ENCODE measurements at regions not wholly inside any gene's neighbourhood (a gene's known extent, or its start where the extent isn't known, plus 50 kb on each side); places are given as distances from the start of the nearest gene placed in this dataset.
A peak's percentile ranks its signal among the peaks of the same experiment; 100 is the strongest.

DNA sequence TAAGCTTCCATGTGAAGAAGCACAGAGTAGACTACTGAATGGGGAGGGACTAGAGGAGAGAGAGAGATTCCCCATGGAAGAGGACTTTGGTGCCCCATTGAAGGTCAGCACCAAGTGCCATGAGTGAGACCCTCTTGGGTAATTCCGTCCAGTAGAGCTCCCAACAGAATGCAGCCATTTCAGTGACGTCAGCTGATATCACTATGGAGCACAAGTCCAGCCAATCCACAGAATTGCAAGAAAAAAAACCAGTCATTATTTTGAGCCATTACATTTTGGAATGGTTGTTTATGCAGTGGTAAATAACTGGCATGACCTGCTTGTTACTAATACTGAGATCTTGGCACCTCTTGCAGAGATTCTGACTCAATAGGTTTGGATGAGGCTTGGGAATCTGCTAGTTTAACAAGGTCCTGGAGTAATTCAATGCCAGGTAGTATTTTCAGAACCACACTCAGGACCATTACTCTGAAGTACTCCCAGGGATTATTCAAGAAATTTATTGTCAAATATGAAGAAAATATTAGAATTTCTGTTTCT lies 52.6 kb upstream of the SP8 start:
- no peak overlapping the region for H3K4me3 ChIP-seq (ENCODE audit: low read depth, low read length)
- H3K36me3 ChIP-seq (ENCODE audit: control insufficient read depth, insufficient read depth, low read length), result no peaks in the 10 kb centered on the region
- H3K27me3 ChIP-seq (ENCODE audit: control insufficient read depth, insufficient read depth, low read length), result no peaks in the 10 kb centered on the region
- DNase-seq (ENCODE audit: low read depth), result peak; percentile 43
- no peak for FAIRE-seq
- TF ChIP-seq, protein P1, sequence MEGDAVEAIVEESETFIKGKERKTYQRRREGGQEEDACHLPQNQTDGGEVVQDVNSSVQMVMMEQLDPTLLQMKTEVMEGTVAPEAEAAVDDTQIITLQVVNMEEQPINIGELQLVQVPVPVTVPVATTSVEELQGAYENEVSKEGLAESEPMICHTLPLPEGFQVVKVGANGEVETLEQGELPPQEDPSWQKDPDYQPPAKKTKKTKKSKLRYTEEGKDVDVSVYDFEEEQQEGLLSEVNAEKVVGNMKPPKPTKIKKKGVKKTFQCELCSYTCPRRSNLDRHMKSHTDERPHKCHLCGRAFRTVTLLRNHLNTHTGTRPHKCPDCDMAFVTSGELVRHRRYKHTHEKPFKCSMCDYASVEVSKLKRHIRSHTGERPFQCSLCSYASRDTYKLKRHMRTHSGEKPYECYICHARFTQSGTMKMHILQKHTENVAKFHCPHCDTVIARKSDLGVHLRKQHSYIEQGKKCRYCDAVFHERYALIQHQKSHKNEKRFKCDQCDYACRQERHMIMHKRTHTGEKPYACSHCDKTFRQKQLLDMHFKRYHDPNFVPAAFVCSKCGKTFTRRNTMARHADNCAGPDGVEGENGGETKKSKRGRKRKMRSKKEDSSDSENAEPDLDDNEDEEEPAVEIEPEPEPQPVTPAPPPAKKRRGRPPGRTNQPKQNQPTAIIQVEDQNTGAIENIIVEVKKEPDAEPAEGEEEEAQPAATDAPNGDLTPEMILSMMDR (IDR thresholded peaks at IDR 0.05; ENCODE audit: insufficient read depth, low read length, severe bottlenecking), result no peak

DNA sequence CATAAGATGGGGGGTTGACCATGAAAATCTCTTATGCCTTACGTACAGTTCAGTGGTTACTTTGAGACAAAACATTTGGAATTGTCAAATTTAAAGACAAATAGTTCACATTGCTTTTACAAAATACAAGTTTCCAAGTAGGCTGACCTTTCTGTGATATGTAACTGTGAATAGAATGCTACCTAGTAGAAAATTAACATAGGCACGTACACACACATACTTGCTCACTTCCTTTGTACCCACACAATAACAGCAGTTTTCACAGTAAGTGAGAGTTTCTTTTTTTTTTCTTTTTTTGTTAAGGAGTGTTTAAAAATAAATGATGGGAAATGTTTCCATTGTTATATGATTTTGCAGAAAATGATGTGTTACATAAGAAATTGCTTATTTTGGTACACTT lies 53.3 kb upstream of the SP8 start:
- TF ChIP-seq, protein P1 (IDR thresholded peaks at IDR 0.05; ENCODE audit: insufficient read depth, low read length, severe bottlenecking), result no peak
- Histone ChIP-seq H3K36me3 (ENCODE audit: control insufficient read depth, insufficient read depth, low read length) (no peaks in the 10 kb centered on the region), H3K4me3 (ENCODE audit: low read depth, low read length) (no peak overlapping the region), H3K27me3 (ENCODE audit: control insufficient read depth, insufficient read depth, low read length) (no peaks in the 10 kb centered on the region)
- no peak for DNase-seq (ENCODE audit: low read depth)
- FAIRE-seq, result no peak

DNA sequence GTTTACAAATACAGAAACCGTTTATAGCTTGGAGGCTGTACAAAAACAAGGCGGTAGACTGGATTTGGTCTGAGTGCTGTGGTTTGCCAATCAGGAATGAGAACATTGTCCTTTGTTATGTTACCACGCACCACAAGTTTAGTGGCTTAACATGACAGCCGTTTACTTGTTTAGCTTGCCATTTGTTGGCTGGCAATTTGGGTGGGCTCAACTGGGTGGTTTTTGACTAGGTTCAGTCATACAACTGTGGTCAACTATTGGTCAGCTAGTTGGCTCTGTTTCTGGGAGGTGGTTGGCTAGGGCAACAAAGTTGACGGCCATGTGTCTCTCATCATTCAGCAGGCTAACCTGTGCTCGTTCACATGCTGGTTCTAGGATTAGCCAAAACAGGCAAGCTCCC lies 60.1 kb upstream of the SP8 start:
- TF ChIP-seq, protein P1 (IDR thresholded peaks at IDR 0.05; ENCODE audit: insufficient read depth, low read length, severe bottlenecking), result no peak
- DNase-seq (ENCODE audit: low read depth), result no peak
- no peak for FAIRE-seq
- Histone ChIP-seq H3K4me3 (ENCODE audit: low read depth, low read length) (no peak overlapping the region), H3K36me3 (ENCODE audit: control insufficient read depth, insufficient read depth, low read length) (no peaks in the 10 kb centered on the region), H3K27me3 (ENCODE audit: control insufficient read depth, insufficient read depth, low read length) (no peaks in the 10 kb centered on the region)

DNA sequence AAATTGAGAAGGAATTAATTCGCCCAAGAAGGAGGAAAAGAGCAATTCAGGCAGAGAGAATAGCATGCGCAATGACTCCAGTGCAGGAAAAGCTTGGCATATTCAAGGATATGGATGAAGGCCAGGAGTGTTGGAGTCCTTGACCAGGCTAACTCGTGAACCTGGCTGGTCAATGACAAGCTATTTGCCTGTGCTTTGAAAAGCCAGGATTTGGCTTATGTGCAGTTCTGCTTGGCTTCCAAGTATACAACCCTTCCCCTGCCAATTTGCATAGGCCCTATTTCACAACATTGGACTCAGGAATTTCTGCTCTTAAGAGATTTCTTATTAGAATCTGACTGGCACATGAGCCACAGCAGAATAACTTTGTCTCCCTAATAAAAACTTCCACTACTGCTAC lies 72.3 kb upstream of the SP8 start:
- TF ChIP-seq, protein P1 (IDR thresholded peaks at IDR 0.05; ENCODE audit: insufficient read depth, low read length, severe bottlenecking), result no peak
- FAIRE-seq (peak; percentile 40), DNase-seq (ENCODE audit: low read depth) (no peak)
- no peak overlapping the region for H3K4me3 ChIP-seq (ENCODE audit: low read depth, low read length)
- no peaks in the 10 kb centered on the region for H3K36me3 ChIP-seq (ENCODE audit: control insufficient read depth, insufficient read depth, low read length)
- no peaks in the 10 kb centered on the region for H3K27me3 ChIP-seq (ENCODE audit: control insufficient read depth, insufficient read depth, low read length)

DNA sequence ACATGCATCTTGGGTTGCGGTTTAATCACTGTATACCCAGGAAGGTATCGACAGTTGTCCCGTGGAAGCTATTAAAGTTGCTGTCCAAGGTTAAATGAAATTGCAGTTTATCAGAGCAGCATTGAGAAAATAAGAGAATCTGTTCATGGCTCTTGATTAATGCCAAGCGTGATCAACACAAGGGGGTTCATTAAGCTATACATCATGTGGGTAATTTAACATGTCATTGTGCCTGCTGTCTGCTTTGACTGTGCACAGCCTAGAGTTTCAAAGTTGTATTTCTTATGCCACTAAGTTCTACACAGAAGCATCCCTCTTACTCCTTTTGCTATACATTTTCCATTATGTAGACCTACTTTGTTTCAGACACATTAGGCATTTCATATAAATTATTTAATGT lies 74.8 kb upstream of the SP8 start:
- FAIRE-seq (no peak), DNase-seq (ENCODE audit: low read depth) (no peak)
- Histone ChIP-seq H3K36me3 (ENCODE audit: control insufficient read depth, insufficient read depth, low read length) (no peaks in the 10 kb centered on the region), H3K27me3 (ENCODE audit: control insufficient read depth, insufficient read depth, low read length) (no peaks in the 10 kb centered on the region), H3K4me3 (ENCODE audit: low read depth, low read length) (no peak overlapping the region)
- TF ChIP-seq, protein P1 (IDR thresholded peaks at IDR 0.05; ENCODE audit: insufficient read depth, low read length, severe bottlenecking), result no peak

DNA sequence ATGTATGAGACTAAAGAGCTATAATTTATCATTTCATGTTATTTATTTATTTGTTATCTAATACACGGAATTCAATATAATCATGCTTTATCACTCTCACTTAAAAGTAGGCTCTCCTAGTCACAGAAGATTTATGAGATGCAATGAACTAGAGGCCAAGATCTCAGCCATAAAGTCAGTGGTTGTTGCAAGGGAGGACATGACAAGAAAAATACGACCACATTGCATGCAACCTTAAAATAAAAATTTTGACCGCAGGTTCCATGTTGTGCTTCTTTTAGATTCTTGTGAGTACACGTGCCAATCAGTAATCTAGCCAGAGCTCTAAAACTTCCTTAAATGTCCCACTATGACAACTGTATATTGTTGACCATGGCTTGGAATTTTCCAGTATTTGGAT lies 75.9 kb upstream of the SP8 start:
- DNase-seq (ENCODE audit: low read depth), result no peak
- FAIRE-seq, result no peak
- Histone ChIP-seq H3K4me3 (ENCODE audit: low read depth, low read length) (no peak overlapping the region), H3K36me3 (ENCODE audit: control insufficient read depth, insufficient read depth, low read length) (no peaks in the 10 kb centered on the region), H3K27me3 (ENCODE audit: control insufficient read depth, insufficient read depth, low read length) (no peaks in the 10 kb centered on the region)
- TF ChIP-seq, protein P1 (IDR thresholded peaks at IDR 0.05; ENCODE audit: insufficient read depth, low read length, severe bottlenecking), result no peak
